Vagina (tissue), 2 donors: ENCODE measurements at regions not wholly inside any gene's neighbourhood (a gene's known extent, or its start where the extent isn't known, plus 50 kb on each side); places are given as distances from the start of the nearest gene placed in this dataset.

Experiments
- POLR2A ChIP-seq, 2 donors: fragments of 450-650 bp; IDR thresholded peaks; one replicate each; pipeline ENCODE4 v1.6.1; 2017; ENCODE audit warnings: antibody characterized with exemption in 2 of 2, mild to moderate bottlenecking in 2 of 2, moderate library complexity in 2 of 2
- TF ChIP-seq, protein P1 (sequence below), 3 experiments: fragments of 450-650 bp in 2 of 3; fragments of 200-600 bp in 1 of 3; sonication (generic) in 1 of 3; IDR thresholded peaks; one replicate each; pipeline ENCODE4 v1.5.1; 2017 to 2019; ENCODE audit warnings: antibody characterized with exemption in 3 of 3, mild to moderate bottlenecking in 2 of 3, moderate library complexity in 2 of 3

DNA sequence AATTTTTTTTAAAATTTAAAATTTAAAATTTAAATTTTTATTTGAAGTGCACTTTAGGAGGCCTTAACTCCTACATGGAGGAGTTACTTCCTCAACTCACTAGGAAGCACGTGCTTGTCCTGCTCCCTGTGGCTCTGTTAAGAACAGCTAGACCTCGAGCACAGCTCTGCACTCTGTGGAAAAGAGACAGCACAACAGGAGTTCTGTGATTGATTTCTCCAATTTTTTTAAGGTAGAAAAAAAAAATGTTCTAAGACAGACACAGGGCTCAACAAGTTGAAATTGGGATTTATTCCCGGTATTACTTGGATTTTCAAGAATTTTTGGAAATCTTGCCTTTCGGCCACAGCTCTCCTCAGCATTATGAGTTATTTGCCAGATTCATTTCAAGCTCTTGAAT is 356.6 kb upstream of the LYPLAL1 start:
- TF ChIP-seq, protein P1, sequence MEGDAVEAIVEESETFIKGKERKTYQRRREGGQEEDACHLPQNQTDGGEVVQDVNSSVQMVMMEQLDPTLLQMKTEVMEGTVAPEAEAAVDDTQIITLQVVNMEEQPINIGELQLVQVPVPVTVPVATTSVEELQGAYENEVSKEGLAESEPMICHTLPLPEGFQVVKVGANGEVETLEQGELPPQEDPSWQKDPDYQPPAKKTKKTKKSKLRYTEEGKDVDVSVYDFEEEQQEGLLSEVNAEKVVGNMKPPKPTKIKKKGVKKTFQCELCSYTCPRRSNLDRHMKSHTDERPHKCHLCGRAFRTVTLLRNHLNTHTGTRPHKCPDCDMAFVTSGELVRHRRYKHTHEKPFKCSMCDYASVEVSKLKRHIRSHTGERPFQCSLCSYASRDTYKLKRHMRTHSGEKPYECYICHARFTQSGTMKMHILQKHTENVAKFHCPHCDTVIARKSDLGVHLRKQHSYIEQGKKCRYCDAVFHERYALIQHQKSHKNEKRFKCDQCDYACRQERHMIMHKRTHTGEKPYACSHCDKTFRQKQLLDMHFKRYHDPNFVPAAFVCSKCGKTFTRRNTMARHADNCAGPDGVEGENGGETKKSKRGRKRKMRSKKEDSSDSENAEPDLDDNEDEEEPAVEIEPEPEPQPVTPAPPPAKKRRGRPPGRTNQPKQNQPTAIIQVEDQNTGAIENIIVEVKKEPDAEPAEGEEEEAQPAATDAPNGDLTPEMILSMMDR (IDR thresholded peaks at IDR 0.05), result peak in 1 of 3 experiments; percentile 8
- TF ChIP-seq POLR2A (IDR thresholded peaks at IDR 0.05), result no peak
